Choroid plexus epithelial cell (primary cell): ENCODE measurements at regions not wholly inside any gene's neighbourhood (a gene's known extent, or its start where the extent isn't known, plus 50 kb on each side); places are given as distances from the start of the nearest gene placed in this dataset.

Experiments used
- DNase-seq: peaks from one replicate; pipeline ENCODE4 v3.0.0-alpha.2; 2010; ENCODE audit warnings: low read depth
- H3K4me3 ChIP-seq: 2 replicates; pipeline ENCODE4 v1.5.1; 2011; ENCODE audit warnings: low read depth, mild to moderate bottlenecking, control low read depth, low read length, moderate library complexity
- TF ChIP-seq, protein P1 (sequence below): conservative IDR thresholded peaks from 2 replicates; pipeline ENCODE4 v1.5.1; 2011; ENCODE audit warnings: low read depth, mild to moderate bottlenecking, control low read depth, inconsistent platforms, low read length, moderate library complexity

DNA sequence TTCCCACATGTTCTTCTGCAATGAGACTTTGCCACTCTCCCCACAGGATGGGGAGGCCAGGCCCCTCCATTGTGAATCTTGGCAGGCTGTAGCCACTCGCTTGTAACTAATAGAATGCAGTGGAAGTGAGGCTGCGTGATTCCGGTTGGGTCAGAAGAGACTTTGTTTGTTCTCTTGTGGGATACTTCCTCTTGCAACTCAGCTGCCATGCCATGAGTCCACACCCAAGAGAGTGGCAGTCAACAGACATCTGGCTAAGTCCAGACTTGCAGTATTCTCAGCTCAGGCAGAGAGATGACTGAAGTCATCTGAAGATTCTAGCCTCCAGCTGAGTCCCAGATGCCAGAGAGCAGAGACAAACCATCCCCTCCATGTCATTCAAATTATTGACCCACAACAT is 153.4 kb upstream of the GDF10 start:
- TF ChIP-seq, protein P1, sequence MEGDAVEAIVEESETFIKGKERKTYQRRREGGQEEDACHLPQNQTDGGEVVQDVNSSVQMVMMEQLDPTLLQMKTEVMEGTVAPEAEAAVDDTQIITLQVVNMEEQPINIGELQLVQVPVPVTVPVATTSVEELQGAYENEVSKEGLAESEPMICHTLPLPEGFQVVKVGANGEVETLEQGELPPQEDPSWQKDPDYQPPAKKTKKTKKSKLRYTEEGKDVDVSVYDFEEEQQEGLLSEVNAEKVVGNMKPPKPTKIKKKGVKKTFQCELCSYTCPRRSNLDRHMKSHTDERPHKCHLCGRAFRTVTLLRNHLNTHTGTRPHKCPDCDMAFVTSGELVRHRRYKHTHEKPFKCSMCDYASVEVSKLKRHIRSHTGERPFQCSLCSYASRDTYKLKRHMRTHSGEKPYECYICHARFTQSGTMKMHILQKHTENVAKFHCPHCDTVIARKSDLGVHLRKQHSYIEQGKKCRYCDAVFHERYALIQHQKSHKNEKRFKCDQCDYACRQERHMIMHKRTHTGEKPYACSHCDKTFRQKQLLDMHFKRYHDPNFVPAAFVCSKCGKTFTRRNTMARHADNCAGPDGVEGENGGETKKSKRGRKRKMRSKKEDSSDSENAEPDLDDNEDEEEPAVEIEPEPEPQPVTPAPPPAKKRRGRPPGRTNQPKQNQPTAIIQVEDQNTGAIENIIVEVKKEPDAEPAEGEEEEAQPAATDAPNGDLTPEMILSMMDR: no peak
- H3K4me3 ChIP-seq: no peak overlapping the region
- no peak for DNase-seq

DNA sequence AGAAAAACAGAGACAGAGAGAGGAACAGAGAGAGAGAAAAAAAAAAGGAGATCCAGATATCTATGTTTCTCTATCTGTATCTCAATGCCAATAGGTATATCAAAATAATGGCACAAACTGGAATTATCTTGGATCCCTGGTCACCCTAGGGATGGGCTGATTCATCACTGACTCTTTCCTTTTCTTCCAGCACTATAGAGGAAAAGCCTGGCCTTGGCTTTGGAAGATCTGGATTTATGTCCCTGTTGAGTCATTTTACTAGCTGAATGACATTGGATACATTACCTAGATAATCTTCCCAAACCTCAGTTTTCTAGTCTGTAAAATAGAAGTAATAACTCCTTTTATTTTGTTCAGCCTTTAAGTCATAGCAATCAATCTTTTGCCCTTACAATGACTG is 152.8 kb upstream of the GDF10 start:
- DNase-seq: no peak
- TF ChIP-seq, protein P1: no peak
- H3K4me3 ChIP-seq: no peak overlapping the region

DNA sequence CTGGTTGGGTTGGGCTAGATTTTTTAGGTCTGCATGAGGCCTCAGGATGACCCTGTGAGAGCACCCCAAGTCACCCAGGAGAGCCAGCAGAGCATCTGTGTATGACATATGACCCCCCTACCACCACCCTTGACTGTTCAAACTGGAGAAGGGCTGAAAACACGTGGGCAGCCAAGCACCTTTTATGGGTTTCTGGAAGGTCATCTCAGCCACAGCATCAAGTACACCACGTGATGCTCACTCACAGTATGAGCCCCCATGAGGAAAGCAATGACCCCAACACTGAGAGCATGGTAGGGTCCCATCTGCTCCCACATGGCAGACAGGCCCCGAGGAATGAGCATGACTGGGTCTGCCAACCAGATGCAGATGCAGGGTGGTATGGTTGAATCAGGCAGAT is 149.4 kb upstream of the GDF10 start:
- no peak for DNase-seq
- TF ChIP-seq, protein P1: no peak
- no peak overlapping the region for H3K4me3 ChIP-seq

DNA sequence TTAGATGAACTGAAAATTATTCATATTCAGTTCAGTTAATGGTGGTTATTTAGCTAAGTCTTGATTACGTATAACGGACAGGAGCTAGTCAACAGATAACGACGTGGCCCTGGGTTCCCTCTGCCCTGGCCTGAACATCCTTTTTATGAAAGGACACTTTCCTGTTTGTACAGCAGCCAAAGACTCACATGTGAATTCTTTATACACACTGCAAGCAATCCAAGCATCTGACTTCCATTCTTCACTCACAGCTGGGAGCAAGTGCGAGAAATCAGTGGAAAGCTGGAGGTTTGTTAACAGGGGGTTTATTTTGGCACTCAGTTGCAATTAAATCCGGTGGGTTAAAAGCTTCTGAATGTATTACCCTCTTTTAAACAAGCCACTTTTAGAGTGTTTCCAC is 148.1 kb upstream of the GDF10 start:
- TF ChIP-seq, protein P1: no peak
- DNase-seq: peak; percentile 36
- no peak overlapping the region for H3K4me3 ChIP-seq

DNA sequence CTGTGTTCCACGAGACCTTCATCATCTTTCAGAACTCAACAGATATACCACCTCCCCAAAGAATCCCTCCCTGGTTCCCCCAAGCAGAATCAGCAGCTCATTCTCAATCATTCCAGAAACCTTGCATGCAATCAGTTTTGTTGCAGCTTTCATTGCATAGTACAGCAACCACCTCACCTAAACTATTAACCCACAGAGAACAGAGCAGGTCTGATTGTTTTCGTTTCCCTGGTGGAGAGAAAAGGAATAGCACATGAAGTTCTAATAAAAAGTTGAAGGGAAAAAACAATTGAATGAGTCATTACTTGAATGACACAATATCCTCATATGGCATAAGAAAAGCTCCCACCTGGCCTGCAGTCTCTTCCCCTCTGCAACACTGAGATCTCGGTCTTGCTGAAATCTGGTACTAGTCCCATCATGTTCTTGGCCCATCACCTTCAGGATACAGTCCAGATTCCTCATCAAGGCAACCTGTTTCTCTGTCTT is 147.1 kb upstream of the GDF10 start:
- TF ChIP-seq, protein P1: peak; percentile 49
- peak; percentile 28 for DNase-seq
- no peak overlapping the region for H3K4me3 ChIP-seq

DNA sequence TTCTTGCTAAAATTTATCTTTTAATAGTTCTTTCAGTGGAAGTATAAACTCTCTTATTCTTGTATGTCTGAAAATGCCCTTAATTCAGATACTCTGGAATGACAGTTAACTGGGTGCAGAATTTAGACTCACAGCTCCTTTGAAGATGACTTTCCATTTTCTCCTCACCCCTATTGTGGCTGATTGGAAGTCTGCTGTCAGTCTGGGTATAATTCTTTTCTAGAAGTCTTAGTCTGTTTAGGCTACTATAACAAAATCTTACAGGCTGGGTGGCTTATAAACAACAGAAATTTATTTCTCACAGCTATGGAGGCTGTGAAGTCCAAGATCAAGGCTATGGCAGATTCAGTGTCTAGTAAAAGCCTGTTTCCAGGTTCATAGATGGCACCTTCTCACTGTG is 145.2 kb upstream of the GDF10 start:
- no peak overlapping the region for H3K4me3 ChIP-seq
- no peak for DNase-seq
- TF ChIP-seq, protein P1: no peak

DNA sequence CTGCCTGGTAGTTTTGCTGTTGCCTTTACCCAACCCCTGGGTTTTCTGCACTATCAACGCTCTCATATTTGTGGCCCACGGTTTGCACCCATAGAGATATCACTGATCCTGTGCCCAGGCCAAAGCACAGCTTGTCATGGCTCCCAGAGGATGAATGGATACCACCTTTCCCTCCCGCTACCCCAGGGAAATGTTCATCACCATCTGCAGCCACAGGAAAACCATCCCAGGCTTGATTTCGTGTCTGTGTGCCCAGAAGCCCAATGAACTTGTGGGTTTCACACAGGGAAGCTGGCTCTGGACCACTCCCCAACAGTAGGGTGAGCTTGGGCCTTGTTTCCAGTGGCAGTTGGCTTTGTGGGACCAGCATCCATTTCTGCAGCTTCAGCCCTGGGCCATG is 143.1 kb upstream of the GDF10 start:
- no peak overlapping the region for H3K4me3 ChIP-seq
- DNase-seq: no peak
- TF ChIP-seq, protein P1: no peak
